Endothelial cell of umbilical vein (primary cell): ENCODE measurements at regions not wholly inside any gene's neighbourhood (a gene's known extent, or its start where the extent isn't known, plus 50 kb on each side); places are given as distances from the start of the nearest gene placed in this dataset.

Source experiments
- EZH2 ChIP-seq: IDR thresholded peaks from 2 replicates; pipeline ENCODE4 v1.6.1; 2012; ENCODE audit warnings: borderline replicate concordance, low read depth, mild to moderate bottlenecking, moderate library complexity, low read length, inconsistent platforms; ENCODE audit not compliant: severe bottlenecking
- FOS ChIP-seq: IDR thresholded peaks from 2 replicates; pipeline ENCODE4 v1.6.1; 2011; ENCODE audit warnings: mild to moderate bottlenecking, low read length, moderate library complexity, borderline replicate concordance; ENCODE audit not compliant: insufficient read depth
- MYC ChIP-seq: IDR thresholded peaks from one replicate; pipeline ENCODE4 v1.6.1; 2011; ENCODE audit warnings: mild to moderate bottlenecking, low read depth, low read length
- POLR2A ChIP-seq: IDR thresholded peaks from 2 replicates; pipeline ENCODE4 v1.6.1; 2012; ENCODE audit warnings: low read depth, mild to moderate bottlenecking, control low read depth, low read length
- TF ChIP-seq, protein P1 (sequence below), 2 donors: IDR thresholded peaks; 1 replicate in 1 of 2; 2 replicates in 1 of 2; pipeline ENCODE4 v1.5.1; 2011; ENCODE audit warnings: low read length in 2 of 2, mild to moderate bottlenecking in 2 of 2, moderate library complexity in 2 of 2, control low read depth in 1 of 2, inconsistent platforms in 1 of 2, low read depth in 1 of 2; ENCODE audit not compliant: insufficient read depth in 1 of 2; ENCODE audit errors: extremely low read depth in 1 of 2
- TF ChIP-seq, protein P2 (sequence below): IDR thresholded peaks from 2 replicates; pipeline ENCODE4 v1.6.1; 2011; ENCODE audit not compliant: insufficient read depth, insufficient read length

DNA sequence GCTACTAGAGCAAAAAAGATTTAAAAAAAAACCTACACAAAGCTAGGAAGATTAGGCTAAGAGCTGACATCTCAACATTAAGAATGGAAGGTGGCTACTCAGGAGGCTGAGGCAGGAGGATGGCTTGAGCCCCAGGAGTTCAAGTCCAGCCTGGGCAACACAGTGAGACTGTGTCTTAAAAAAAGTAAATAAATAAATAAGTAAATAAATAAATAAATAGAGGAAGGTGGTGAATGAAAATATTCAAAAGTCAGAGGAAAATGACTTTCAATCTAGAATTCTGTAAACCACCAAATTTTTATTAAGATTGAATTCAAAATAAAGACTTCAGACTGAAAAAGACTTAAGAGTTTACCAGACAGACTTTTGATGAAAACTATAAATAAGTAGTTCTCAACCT is 50.9 kb upstream of the TMPRSS2 start:
- TF ChIP-seq, protein P1, sequence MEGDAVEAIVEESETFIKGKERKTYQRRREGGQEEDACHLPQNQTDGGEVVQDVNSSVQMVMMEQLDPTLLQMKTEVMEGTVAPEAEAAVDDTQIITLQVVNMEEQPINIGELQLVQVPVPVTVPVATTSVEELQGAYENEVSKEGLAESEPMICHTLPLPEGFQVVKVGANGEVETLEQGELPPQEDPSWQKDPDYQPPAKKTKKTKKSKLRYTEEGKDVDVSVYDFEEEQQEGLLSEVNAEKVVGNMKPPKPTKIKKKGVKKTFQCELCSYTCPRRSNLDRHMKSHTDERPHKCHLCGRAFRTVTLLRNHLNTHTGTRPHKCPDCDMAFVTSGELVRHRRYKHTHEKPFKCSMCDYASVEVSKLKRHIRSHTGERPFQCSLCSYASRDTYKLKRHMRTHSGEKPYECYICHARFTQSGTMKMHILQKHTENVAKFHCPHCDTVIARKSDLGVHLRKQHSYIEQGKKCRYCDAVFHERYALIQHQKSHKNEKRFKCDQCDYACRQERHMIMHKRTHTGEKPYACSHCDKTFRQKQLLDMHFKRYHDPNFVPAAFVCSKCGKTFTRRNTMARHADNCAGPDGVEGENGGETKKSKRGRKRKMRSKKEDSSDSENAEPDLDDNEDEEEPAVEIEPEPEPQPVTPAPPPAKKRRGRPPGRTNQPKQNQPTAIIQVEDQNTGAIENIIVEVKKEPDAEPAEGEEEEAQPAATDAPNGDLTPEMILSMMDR (IDR thresholded peaks at IDR 0.05; ENCODE audit: extremely low read depth in 1 of 2, insufficient read depth in 1 of 2, low read depth in 1 of 2, low read length in 2 of 2), result no peak
- no peak for TF ChIP-seq POLR2A
- TF ChIP-seq MYC, result no peak
- no peak for TF ChIP-seq EZH2
- TF ChIP-seq FOS, result no peak
- TF ChIP-seq, protein P2, sequence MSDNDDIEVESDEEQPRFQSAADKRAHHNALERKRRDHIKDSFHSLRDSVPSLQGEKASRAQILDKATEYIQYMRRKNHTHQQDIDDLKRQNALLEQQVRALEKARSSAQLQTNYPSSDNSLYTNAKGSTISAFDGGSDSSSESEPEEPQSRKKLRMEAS, result no peak
